HL-60 (cell line): ENCODE measurements at regions not wholly inside any gene's neighbourhood (a gene's known extent, or its start where the extent isn't known, plus 50 kb on each side); places are given as distances from the start of the nearest gene placed in this dataset.

Source experiments
- DNase-seq, 2 experiments: peaks; one replicate each; pipeline ENCODE4 v3.0.0-alpha.2; 2010 to 2020; ENCODE audit warnings: low read depth in 1 of 2, low spot score in 1 of 2
- H3K27ac ChIP-seq: fragments of 250-450 bp; sonication (Bioruptor Pico); replicated peaks from 2 replicates; pipeline ENCODE4 v1.5.1; 2020; ENCODE audit warnings: mild to moderate bottlenecking, moderate library complexity
- H3K27me3 ChIP-seq: fragments of 250-450 bp; sonication (Bioruptor Pico); 2 replicates; pipeline ENCODE4 v1.5.1; 2021; ENCODE audit warnings: mild to moderate bottlenecking, moderate library complexity; ENCODE audit not compliant: insufficient read depth, poor library complexity, severe bottlenecking
- H3K4me3 ChIP-seq: replicated peaks from 2 replicates; pipeline ENCODE4 v1.5.1; 2011; ENCODE audit warnings: mild to moderate bottlenecking, control low read depth, low read length; ENCODE audit not compliant: insufficient read depth
- GABPA ChIP-seq: IDR thresholded peaks from 2 replicates; pipeline ENCODE4 v1.6.1; 2012; ENCODE audit warnings: low read depth
- POLR2AphosphoS5 ChIP-seq: IDR thresholded peaks from 2 replicates; pipeline ENCODE4 v1.6.1; 2012; ENCODE audit warnings: low read depth
- SPI1 ChIP-seq: IDR thresholded peaks from 2 replicates; pipeline ENCODE4 v1.6.1; 2012; ENCODE audit warnings: low read depth, mild to moderate bottlenecking, borderline replicate concordance
- TF ChIP-seq, protein P1 (sequence below): IDR thresholded peaks from 2 replicates; pipeline ENCODE4 v1.6.1; 2012; ENCODE audit warnings: low read depth; ENCODE audit not compliant: insufficient replicate concordance
- TF ChIP-seq, protein P2 (sequence below): IDR thresholded peaks from one replicate; pipeline ENCODE4 v1.5.1; 2011; ENCODE audit warnings: low read length, control low read depth, inconsistent platforms; ENCODE audit not compliant: insufficient read depth

DNA sequence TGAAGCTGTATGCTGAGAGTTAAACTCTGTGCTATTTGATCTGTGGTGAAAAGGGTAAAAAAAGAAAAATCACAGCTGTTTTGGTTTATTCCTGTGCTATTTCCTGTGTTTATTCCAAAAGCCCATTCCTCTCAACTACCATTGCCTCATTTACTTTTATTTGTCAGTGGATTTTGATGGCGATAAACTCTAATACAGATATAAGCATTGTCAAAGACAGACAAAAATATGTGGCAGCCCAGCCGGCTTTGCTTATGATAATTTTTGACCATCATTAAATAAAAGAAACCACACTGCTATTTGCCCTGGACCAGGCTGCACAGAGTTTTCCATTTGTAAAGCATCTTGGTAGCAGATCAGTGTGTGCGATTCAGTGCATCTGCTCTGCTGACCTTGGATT, 473.6 kb upstream of the ASIC2 start:
- DNase-seq = no peak
- Histone ChIP-seq H3K4me3 (no peak overlapping the region), H3K27me3 (no peaks in the 10 kb centered on the region), H3K27ac (no peak overlapping the region)
- no peak for TF ChIP-seq GABPA
- TF ChIP-seq SPI1 = no peak
- TF ChIP-seq POLR2AphosphoS5 = no peak
- TF ChIP-seq, protein P1, sequence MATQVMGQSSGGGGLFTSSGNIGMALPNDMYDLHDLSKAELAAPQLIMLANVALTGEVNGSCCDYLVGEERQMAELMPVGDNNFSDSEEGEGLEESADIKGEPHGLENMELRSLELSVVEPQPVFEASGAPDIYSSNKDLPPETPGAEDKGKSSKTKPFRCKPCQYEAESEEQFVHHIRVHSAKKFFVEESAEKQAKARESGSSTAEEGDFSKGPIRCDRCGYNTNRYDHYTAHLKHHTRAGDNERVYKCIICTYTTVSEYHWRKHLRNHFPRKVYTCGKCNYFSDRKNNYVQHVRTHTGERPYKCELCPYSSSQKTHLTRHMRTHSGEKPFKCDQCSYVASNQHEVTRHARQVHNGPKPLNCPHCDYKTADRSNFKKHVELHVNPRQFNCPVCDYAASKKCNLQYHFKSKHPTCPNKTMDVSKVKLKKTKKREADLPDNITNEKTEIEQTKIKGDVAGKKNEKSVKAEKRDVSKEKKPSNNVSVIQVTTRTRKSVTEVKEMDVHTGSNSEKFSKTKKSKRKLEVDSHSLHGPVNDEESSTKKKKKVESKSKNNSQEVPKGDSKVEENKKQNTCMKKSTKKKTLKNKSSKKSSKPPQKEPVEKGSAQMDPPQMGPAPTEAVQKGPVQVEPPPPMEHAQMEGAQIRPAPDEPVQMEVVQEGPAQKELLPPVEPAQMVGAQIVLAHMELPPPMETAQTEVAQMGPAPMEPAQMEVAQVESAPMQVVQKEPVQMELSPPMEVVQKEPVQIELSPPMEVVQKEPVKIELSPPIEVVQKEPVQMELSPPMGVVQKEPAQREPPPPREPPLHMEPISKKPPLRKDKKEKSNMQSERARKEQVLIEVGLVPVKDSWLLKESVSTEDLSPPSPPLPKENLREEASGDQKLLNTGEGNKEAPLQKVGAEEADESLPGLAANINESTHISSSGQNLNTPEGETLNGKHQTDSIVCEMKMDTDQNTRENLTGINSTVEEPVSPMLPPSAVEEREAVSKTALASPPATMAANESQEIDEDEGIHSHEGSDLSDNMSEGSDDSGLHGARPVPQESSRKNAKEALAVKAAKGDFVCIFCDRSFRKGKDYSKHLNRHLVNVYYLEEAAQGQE = no peak
- TF ChIP-seq, protein P2, sequence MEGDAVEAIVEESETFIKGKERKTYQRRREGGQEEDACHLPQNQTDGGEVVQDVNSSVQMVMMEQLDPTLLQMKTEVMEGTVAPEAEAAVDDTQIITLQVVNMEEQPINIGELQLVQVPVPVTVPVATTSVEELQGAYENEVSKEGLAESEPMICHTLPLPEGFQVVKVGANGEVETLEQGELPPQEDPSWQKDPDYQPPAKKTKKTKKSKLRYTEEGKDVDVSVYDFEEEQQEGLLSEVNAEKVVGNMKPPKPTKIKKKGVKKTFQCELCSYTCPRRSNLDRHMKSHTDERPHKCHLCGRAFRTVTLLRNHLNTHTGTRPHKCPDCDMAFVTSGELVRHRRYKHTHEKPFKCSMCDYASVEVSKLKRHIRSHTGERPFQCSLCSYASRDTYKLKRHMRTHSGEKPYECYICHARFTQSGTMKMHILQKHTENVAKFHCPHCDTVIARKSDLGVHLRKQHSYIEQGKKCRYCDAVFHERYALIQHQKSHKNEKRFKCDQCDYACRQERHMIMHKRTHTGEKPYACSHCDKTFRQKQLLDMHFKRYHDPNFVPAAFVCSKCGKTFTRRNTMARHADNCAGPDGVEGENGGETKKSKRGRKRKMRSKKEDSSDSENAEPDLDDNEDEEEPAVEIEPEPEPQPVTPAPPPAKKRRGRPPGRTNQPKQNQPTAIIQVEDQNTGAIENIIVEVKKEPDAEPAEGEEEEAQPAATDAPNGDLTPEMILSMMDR = no peak

DNA sequence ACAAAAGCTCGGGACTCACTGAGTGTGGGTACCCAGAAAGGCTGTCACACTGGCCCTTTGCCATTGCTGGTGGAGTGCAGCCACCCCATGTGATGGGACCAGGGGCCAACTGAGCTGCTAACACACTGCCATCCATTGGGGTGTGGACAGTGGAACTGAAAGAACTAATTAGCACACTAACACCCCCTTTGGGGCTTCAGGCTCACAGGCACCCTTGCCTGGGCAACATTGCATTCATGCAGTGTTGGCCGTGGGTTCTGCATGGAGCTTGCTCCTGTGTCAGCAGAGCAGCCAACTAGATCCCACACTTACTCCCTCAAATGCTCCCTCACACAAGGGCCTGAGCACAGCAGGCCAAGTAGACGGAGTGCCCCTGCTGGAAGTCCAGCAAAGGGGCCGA, 476.0 kb upstream of the ASIC2 start:
- TF ChIP-seq, protein P1 = no peak
- TF ChIP-seq GABPA (no peak), SPI1 (no peak), POLR2AphosphoS5 (no peak)
- TF ChIP-seq, protein P2 = no peak
- Histone ChIP-seq H3K4me3 (no peak overlapping the region), H3K27me3 (no peaks in the 10 kb centered on the region), H3K27ac (no peak overlapping the region)
- DNase-seq = no peak

DNA sequence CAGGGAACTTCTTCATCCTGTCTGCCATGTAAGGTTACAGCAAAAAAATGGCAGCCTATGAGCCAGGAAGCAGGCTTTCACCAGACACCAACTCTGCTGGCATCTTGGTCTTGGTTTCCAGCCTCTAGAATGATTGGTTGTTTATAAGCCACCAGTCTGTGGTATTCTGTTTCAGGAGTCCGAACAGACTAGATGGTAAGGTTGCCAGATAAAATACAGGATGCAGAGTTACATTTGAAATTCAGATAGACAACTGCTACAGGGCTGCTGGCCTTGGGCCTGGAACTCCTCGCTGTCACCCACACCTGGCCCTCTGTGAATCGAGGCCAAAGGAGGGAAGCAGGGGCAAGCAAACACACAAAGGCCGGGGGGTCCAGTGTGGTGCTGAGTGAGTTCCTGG, 478.8 kb upstream of the CCL2 start:
- Histone ChIP-seq H3K27ac (no peak overlapping the region), H3K4me3 (no peak overlapping the region), H3K27me3 (no peaks in the 10 kb centered on the region)
- no peak for DNase-seq
- TF ChIP-seq, protein P1 = no peak
- TF ChIP-seq SPI1 = no peak
- TF ChIP-seq, protein P2 = no peak
- TF ChIP-seq POLR2AphosphoS5 = no peak
- no peak for TF ChIP-seq GABPA
